GM12878 (cell line): ENCODE measurements at regions not wholly inside any gene's neighbourhood (a gene's known extent, or its start where the extent isn't known, plus 50 kb on each side); places are given as distances from the start of the nearest gene placed in this dataset.

Experiments used
- ATAC-seq: fragments of 200-7000 bp; cut with Tn5 transposase; 3 replicates; pipeline ENCODE4 v1.9.1; 2020; ENCODE audit warnings: mild to moderate bottlenecking, moderate library complexity
- BruUV-seq: library from RNA; stranded (reverse); fragments of 400-500 nt; replicated peaks from 2 replicates; lab custom pipeline; 2021; lab: Mats Ljungman, UMichigan
- CTCF ChIA-PET: fragments of 300-600 bp; sonication (Branson Sonifier 250); formaldehyde crosslinking; extraction: SDS; loops from one replicate; lab custom pipeline; 2021; ENCODE audit warnings: inconsistent platforms; lab: Yijun Ruan, JAX
- POLR2A ChIA-PET: fragments of 350-600 bp; formaldehyde crosslinking; extraction: SDS; loops from one replicate; lab custom pipeline; 2021; ENCODE audit warnings: inconsistent platforms; lab: Charles Lee
- RAD21 ChIA-PET: fragments of 300-600 bp; sonication (Branson Sonifier 250); formaldehyde crosslinking; loops from one replicate; lab custom pipeline; 2023; ENCODE audit warnings: antibody characterized with exemption; ENCODE audit not compliant: unreplicated experiment; lab: Charles Lee
- SMC1A ChIA-PET: fragments of 300-600 bp; sonication (Branson Sonifier 250); formaldehyde crosslinking; loops from one replicate; lab custom pipeline; 2023; ENCODE audit not compliant: unreplicated experiment, uncharacterized antibody; lab: Charles Lee
- DNase-seq: peaks from one replicate; pipeline ENCODE4 v3.0.0-alpha.2; 2011; ENCODE audit warnings: low read depth, low spot score
- FAIRE-seq: peaks from 3 replicates; lab custom pipeline; 2011; peaks lifted over from hg19 to GRCh38; lab: Jason Lieb, UNC
- H2AFZ ChIP-seq: 2 replicates; pipeline ENCODE4 v1.6.0; 2011; ENCODE audit warnings: low read depth, low read length, control low read depth; ENCODE audit not compliant: control insufficient read depth
- H3K27ac ChIP-seq: 2 replicates; pipeline ENCODE4 v1.5.1; 2011; ENCODE audit warnings: control low read depth; ENCODE audit not compliant: control insufficient read depth, insufficient read depth
- H3K27me3 ChIP-seq, 2 experiments: replicated peaks in 1 of 2; 2 replicates each; pipeline versions ENCODE4 v1.6.0 to v1.6.1; 2011; ENCODE audit warnings: low read length in 1 of 2; ENCODE audit not compliant: control insufficient read depth in 2 of 2, insufficient read depth in 2 of 2
- H3K36me3 ChIP-seq, 2 experiments: 2 replicates each; pipeline ENCODE4 v1.5.1; 2011; ENCODE audit warnings: low read length in 1 of 2; ENCODE audit not compliant: control insufficient read depth in 2 of 2, insufficient read depth in 2 of 2
- H3K4me1 ChIP-seq: 2 replicates; pipeline ENCODE4 v1.6.1; 2011; ENCODE audit warnings: mild to moderate bottlenecking, low read length, moderate library complexity, mixed read lengths; ENCODE audit not compliant: control insufficient read depth, insufficient read depth
- H3K4me2 ChIP-seq: 2 replicates; pipeline ENCODE4 v1.6.0; 2011; ENCODE audit warnings: control low read depth; ENCODE audit not compliant: control insufficient read depth, insufficient read depth
- H3K4me3 ChIP-seq: fragments of 200-600 bp; sonication (generic); 2 replicates; pipeline ENCODE4 v1.5.1; 2016
- H3K79me2 ChIP-seq: 2 replicates; pipeline ENCODE4 v1.6.0; 2011; ENCODE audit warnings: low read length; ENCODE audit not compliant: control insufficient read depth, insufficient read depth
- H3K9ac ChIP-seq: 2 replicates; pipeline ENCODE4 v1.8.0; 2011; ENCODE audit warnings: low read length, control low read depth, mixed read lengths; ENCODE audit not compliant: control insufficient read depth, insufficient read depth
- H3K9me3 ChIP-seq: replicated peaks from 3 replicates; pipeline ENCODE4 v1.5.1; 2011; ENCODE audit warnings: mild to moderate bottlenecking, low read length; ENCODE audit not compliant: control insufficient read depth, insufficient read depth
- H4K20me1 ChIP-seq: 2 replicates; pipeline ENCODE4 v1.6.0; 2011; ENCODE audit not compliant: control insufficient read depth, insufficient read depth
- KAT2A ChIP-seq: conservative IDR thresholded peaks from 2 replicates; pipeline ENCODE4 v1.6.1; 2011; ENCODE audit warnings: low read depth, low read length; ENCODE audit not compliant: control insufficient read depth
- ZNF217 ChIP-seq: fragments of 450-650 bp; IDR thresholded peaks from 2 replicates; pipeline ENCODE4 v1.6.1; 2017; ENCODE audit warnings: antibody characterized with exemption, mild to moderate bottlenecking
- WGBS: methylation state at CpG from one replicate; pipeline ENCODE4 v1.1.6; 2016; ENCODE audit warnings: low lambda C conversion rate; ENCODE audit not compliant: insufficient replicate concordance, insufficient coverage; ENCODE audit errors: missing lambda C conversion rate; 5-methylcytosine and 5-hydroxymethylcytosine counted together
- in situ Hi-C: fragments of 300-500 bp; cut with MboI; formaldehyde crosslinking; loops from 9 replicates; pipeline ENCODE4 v1.14.3; 2018; ENCODE audit warnings: mixed read lengths
- intact Hi-C: fragments of 100-400 bp; cut with micrococcal nuclease; formaldehyde crosslinking; loops from one replicate; pipeline ENCODE4 v1.14.2; 2022; ENCODE audit not compliant: unreplicated experiment
- TF ChIP-seq, protein P1 (sequence below): fragments of 450-650 bp; IDR thresholded peaks from 2 replicates; pipeline ENCODE4 v1.6.1; 2017; ENCODE audit warnings: low read depth, mild to moderate bottlenecking, moderate library complexity
- TF ChIP-seq, protein P2 (sequence below): fragments of 450-650 bp; IDR thresholded peaks from 2 replicates; pipeline ENCODE4 v1.6.1; 2017; ENCODE audit warnings: mild to moderate bottlenecking

DNA sequence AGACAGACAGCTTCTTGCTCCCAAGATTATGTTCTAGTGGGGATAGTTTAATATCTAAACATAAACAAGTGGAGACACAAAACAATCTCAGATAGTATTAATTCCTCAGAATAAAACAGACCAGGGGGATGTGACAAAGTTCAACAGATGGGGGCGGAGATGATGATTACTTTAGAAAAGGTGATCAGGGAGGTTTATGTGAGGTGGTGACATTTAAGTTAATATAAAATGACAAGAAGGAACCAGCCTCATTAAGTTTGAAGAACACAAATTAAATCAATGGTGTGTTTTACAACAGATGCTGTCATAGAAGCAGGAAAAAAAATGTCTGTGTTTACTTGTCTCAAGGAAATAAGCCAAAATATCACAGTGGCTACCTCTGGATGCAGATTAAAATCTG lies 119.6 kb upstream of the HMHB1 start:
- in situ Hi-C loops (no loop called here), intact Hi-C loops (no loop called here)
- POLR2A ChIA-PET = no interaction called here
- WGBS = 91% methylated on average over 1 of the region's 1 CpG
- H3K27me3 ChIP-seq = no peaks in the 10 kb centered on the region
- H3K27ac ChIP-seq = no peak overlapping the region
- ATAC-seq (no peak), FAIRE-seq (no peak), DNase-seq (no peak)
- RAD21 ChIA-PET = interaction anchor here (1.9 kb wide), 1 partner anchor 288 kb away, joined by 7 read pairs; no protein-coding TSS in a partner anchor
- TF ChIP-seq KAT2A = no peak
- TF ChIP-seq, protein P1, sequence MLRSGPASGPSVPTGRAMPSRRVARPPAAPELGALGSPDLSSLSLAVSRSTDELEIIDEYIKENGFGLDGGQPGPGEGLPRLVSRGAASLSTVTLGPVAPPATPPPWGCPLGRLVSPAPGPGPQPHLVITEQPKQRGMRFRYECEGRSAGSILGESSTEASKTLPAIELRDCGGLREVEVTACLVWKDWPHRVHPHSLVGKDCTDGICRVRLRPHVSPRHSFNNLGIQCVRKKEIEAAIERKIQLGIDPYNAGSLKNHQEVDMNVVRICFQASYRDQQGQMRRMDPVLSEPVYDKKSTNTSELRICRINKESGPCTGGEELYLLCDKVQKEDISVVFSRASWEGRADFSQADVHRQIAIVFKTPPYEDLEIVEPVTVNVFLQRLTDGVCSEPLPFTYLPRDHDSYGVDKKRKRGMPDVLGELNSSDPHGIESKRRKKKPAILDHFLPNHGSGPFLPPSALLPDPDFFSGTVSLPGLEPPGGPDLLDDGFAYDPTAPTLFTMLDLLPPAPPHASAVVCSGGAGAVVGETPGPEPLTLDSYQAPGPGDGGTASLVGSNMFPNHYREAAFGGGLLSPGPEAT = no peak
- no peak for TF ChIP-seq ZNF217
- TF ChIP-seq, protein P2, sequence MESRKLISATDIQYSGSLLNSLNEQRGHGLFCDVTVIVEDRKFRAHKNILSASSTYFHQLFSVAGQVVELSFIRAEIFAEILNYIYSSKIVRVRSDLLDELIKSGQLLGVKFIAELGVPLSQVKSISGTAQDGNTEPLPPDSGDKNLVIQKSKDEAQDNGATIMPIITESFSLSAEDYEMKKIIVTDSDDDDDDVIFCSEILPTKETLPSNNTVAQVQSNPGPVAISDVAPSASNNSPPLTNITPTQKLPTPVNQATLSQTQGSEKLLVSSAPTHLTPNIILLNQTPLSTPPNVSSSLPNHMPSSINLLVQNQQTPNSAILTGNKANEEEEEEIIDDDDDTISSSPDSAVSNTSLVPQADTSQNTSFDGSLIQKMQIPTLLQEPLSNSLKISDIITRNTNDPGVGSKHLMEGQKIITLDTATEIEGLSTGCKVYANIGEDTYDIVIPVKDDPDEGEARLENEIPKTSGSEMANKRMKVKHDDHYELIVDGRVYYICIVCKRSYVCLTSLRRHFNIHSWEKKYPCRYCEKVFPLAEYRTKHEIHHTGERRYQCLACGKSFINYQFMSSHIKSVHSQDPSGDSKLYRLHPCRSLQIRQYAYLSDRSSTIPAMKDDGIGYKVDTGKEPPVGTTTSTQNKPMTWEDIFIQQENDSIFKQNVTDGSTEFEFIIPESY = no peak
- no peaks in the 10 kb centered on the region for H4K20me1 ChIP-seq
- peaks cover 7% of the 10 kb centered on the region for H3K4me1 ChIP-seq
- H3K9me3 ChIP-seq = no peaks in the 10 kb centered on the region
- no TSS peak for BruUV-seq
- no peak overlapping the region for H2AFZ ChIP-seq
- no peaks in the 10 kb centered on the region for H3K36me3 ChIP-seq
- CTCF ChIA-PET = interaction anchor here (2.5 kb wide), 1 partner anchor 11 kb away, joined by 13 read pairs; no protein-coding TSS in a partner anchor
- H3K9ac ChIP-seq = no peak overlapping the region
- no peak overlapping the region for H3K4me3 ChIP-seq
- H3K4me2 ChIP-seq = no peak overlapping the region
- no peaks in the 10 kb centered on the region for H3K79me2 ChIP-seq
- SMC1A ChIA-PET = interaction anchor here (0.8 to 2.0 kb wide), 8 partner anchors 9 to 118 kb away, joined by 3 to 10 read pairs (median 4); no protein-coding TSS in a partner anchor
